ENCODE measurements at regions not wholly inside any gene's neighbourhood (a gene's known extent, or its start where the extent isn't known, plus 50 kb on each side); places are given as distances from the start of the nearest gene placed in this dataset.

DNA sequence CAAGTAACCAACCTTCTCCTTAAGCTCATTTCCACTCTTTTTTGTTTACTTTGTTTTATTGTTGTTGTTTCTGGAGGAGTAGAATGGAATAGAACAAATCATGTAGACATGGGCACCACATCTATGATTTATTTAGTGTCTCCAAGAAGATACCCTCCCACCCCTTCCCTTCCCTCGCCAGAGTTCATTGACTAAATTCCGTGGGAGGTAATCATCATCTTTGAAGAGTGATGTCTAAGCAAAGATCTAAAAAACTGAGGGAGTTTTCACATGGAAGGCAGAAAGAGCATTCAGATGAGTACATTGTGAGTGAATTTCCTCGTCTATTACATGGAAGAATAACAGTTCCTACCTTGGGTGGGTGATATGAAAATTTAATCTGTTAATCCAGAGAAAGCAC lies 136.2 kb downstream of the SEC16B start:
- Mint-ChIP-seq H3K9me3 (ENCODE audit: low read depth) (no peaks in the 10 kb centered on the region), H3K36me3 (ENCODE audit: low read depth) (no peaks in the 10 kb centered on the region), H3K27ac (no peak overlapping the region), H3K4me1 (no peaks in the 10 kb centered on the region), H3K27me3 (no peaks in the 10 kb centered on the region), H3K4me3 (no peak overlapping the region)
- CTCF ChIA-PET: no interaction called here
- intact Hi-C loops (cut with DNase I, micrococcal nuclease): no loop called here
- no peak for ATAC-seq
- POLR2A ChIA-PET: no interaction called here
- DNase-seq: no peak

DNA sequence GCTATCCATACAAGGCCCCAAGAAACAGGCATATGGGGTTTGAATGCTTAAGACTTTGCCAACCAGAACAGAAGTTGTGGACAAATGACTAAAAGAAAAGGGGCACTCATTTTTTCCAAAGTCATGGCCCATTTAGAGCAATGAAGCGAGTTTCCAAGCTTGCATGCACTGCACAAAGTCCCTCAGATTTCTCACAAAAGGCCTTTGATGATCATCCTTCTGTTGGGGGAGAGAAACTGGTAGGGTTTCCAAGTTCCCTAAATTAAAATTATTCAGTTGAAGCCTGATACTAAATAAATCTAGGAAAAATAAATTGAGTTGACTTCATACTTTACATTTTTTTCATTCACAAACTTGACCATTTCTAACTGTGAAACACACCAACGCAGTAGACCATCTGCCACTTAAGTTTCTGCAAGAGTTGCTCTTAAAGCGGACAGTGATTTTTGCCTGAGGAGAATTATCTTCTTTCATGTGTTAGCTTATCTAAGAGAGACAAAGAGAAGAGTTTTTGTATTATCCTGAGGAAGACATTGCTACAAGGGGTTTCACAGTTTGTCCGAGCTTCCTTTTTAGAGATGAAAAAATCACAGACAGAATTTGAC lies 139.2 kb downstream of the SEC16B start:
- ChIA-PET CTCF (no interaction called here), POLR2A (no interaction called here)
- no peaks in the 10 kb centered on the region for H3K36me3 Mint-ChIP-seq (ENCODE audit: low read depth)
- no peak overlapping the region for H3K4me3 Mint-ChIP-seq
- no peaks in the 10 kb centered on the region for H3K9me3 Mint-ChIP-seq (ENCODE audit: low read depth)
- intact Hi-C loops (cut with DNase I, micrococcal nuclease): no loop called here
- H3K4me1 Mint-ChIP-seq: no peaks in the 10 kb centered on the region
- ATAC-seq (no peak), DNase-seq (no peak)
- no peak overlapping the region for H3K27ac Mint-ChIP-seq
- H3K27me3 Mint-ChIP-seq: no peaks in the 10 kb centered on the region

DNA sequence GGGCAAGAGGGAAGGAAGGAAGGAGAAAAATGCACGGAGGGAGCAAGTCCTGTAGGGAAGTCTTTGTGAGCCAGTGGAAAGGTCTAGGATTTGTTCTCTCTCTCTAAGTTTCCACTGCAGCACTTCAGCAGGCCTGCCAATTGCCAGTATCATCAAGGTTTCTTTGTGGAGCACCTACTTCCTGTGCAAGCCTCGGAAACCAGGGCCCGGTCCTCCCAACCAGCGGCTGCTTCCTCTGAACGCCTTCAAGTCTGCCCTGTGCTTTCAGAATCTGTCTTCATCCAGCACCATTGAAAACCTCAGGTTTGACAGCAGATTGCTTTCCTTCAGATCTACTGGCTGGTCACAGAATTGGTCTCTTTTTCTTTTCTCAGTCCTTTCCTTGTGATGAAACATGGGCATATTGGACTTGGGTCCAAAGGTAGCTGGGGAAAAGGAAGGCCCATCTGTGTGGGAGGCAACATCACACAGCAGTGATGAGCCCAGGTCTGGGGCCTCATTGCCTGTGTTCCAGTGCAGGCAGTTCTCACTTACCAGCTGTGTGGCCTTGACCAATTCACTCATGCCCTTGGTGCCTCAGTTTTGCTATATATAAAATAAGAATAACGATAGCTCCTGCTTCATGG lies 144.5 kb downstream of the SEC16B start:
- intact Hi-C loops (cut with DNase I, micrococcal nuclease): no loop called here
- Mint-ChIP-seq H3K4me1 (no peaks in the 10 kb centered on the region), H3K27ac (no peak overlapping the region), H3K4me3 (no peak overlapping the region), H3K36me3 (ENCODE audit: low read depth) (no peaks in the 10 kb centered on the region), H3K9me3 (ENCODE audit: low read depth) (no peaks in the 10 kb centered on the region), H3K27me3 (no peaks in the 10 kb centered on the region)
- no peak for DNase-seq
- ATAC-seq: no peak
- POLR2A ChIA-PET: no interaction called here
- CTCF ChIA-PET: no interaction called here

DNA sequence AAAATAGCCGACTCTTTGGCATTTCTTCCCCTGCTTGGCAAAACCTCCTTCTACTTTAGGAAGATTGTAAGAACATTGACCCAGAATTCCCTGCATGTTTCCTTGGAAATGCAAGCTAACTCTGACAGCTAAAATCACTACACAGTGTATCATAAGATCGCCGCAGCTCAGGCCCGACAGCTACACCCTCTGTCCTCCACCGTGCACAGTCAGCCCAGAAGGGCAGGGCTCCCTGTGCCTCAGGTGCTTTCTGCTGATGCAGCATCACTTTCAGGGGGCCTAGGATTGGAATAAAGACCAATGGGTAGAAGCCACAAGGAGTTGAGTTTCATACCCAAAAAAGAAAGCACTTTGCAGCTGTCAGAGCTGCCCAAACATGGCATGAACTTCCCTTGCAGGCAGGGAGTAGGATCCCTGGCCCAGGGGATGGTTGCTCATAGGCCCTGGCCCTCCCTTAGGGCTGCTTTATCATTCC lies 145.3 kb downstream of the SEC16B start:
- ATAC-seq (no peak), DNase-seq (no peak)
- no peaks in the 10 kb centered on the region for H3K36me3 Mint-ChIP-seq (ENCODE audit: low read depth)
- no peaks in the 10 kb centered on the region for H3K9me3 Mint-ChIP-seq (ENCODE audit: low read depth)
- no peak overlapping the region for H3K27ac Mint-ChIP-seq
- ChIA-PET CTCF (no interaction called here), POLR2A (no interaction called here)
- no peaks in the 10 kb centered on the region for H3K4me1 Mint-ChIP-seq
- H3K27me3 Mint-ChIP-seq: no peaks in the 10 kb centered on the region
- intact Hi-C loops (cut with DNase I, micrococcal nuclease): no loop called here
- H3K4me3 Mint-ChIP-seq: no peak overlapping the region

DNA sequence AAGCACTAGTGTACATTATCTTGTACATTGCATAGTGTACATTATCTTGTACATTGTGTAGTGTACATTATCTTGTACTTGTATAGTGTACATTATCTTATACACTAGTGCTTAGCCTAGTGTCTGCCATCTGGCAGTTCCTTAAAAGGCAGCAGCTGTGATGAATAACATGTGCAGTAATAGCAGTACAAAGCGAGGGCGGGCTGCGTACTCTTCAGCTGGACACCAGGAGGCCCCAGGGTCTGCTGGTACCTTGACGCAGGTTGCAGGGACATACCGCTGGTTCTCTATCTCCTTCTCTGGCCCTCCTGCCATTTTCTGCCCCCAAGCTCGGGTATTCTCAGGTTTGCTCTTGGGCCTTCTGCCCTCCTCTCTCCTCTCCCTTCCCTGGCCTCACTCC lies 149.6 kb downstream of the SEC16B start:
- Mint-ChIP-seq H3K27me3 (no peaks in the 10 kb centered on the region), H3K4me1 (no peaks in the 10 kb centered on the region), H3K9me3 (ENCODE audit: low read depth) (no peaks in the 10 kb centered on the region), H3K27ac (no peak overlapping the region), H3K4me3 (no peak overlapping the region), H3K36me3 (ENCODE audit: low read depth) (no peaks in the 10 kb centered on the region)
- intact Hi-C loops (cut with DNase I, micrococcal nuclease): no loop called here
- no peak for ATAC-seq
- POLR2A ChIA-PET: no interaction called here
- no peak for DNase-seq
- CTCF ChIA-PET: no interaction called here

DNA sequence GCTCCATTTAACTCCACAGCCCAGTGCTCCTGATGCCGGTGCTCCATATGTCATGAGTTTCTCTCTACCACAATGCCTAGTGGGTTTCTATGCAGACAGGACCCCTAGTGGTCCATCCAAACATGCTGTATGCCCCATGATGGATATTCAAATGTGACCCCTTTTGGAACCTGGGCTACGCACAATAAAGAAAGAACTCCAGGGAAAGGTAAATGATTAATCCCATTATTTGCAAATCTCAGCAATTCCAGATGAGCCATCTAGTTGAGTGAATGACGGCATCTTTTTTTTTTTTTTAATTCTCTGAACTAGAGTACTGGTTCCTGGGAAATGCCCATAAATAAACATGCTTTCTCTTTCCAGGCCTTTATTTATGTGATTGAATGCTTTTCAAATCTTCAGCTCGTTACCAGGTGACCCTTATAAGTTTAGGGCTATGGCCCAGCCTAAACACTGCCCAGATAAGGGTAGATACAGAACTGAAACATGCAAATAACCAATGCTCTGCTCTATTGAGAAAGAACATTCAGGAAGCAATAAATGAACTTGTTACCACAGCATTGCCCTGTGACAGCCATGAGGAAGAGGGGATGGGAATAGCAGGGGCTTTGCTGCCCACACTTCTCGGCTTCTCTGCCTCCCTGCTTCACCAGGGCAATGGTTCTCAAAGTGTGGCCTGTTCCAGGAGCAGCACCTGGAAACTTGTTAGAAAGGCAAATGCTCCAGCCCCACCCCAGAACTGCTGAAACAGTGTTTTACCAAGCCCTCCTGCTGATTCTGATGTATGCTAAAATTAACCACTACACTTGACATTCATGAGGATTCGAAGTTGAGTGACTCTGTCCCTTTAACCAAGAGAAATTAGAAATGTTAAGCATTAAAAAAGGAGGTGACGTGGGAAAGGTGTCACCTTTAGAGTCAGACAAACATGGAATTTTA lies 151.7 kb downstream of the SEC16B start:
- intact Hi-C loops (cut with DNase I, micrococcal nuclease): no loop called here
- Mint-ChIP-seq H3K4me3 (no peak overlapping the region), H3K27ac (no peak overlapping the region), H3K36me3 (ENCODE audit: low read depth) (no peaks in the 10 kb centered on the region), H3K27me3 (no peaks in the 10 kb centered on the region), H3K4me1 (no peaks in the 10 kb centered on the region), H3K9me3 (ENCODE audit: low read depth) (no peaks in the 10 kb centered on the region)
- ATAC-seq (no peak), DNase-seq (no peak)
- ChIA-PET CTCF (no interaction called here), POLR2A (no interaction called here)

DNA sequence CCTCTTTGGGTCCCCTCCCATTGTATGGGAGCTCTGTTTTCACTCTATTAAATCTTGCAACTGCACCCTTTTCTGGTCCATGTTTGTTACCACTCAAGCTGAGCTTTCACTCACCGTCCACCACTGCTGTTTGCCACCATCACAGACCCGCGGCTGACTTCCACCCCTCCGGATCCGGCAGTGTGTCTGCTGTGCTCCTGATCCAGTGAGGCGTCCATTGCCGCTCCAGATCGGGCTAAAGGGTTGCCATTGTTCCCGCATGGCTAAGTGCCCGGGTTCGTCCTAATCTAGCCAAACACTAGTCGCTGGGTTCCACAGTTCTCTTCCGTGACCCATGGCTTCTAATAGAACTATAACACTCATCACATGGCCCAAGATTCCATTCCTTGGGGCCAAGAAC lies 157.2 kb downstream of the SEC16B start:
- POLR2A ChIA-PET: no interaction called here
- ATAC-seq (no peak), DNase-seq (no peak)
- Mint-ChIP-seq H3K4me3 (no peak overlapping the region), H3K27me3 (no peaks in the 10 kb centered on the region), H3K4me1 (no peaks in the 10 kb centered on the region), H3K27ac (no peak overlapping the region), H3K9me3 (ENCODE audit: low read depth) (no peaks in the 10 kb centered on the region), H3K36me3 (ENCODE audit: low read depth) (peaks cover 1% of the 10 kb centered on the region)
- CTCF ChIA-PET: no interaction called here
- intact Hi-C loops (cut with DNase I, micrococcal nuclease): no loop called here

DNA sequence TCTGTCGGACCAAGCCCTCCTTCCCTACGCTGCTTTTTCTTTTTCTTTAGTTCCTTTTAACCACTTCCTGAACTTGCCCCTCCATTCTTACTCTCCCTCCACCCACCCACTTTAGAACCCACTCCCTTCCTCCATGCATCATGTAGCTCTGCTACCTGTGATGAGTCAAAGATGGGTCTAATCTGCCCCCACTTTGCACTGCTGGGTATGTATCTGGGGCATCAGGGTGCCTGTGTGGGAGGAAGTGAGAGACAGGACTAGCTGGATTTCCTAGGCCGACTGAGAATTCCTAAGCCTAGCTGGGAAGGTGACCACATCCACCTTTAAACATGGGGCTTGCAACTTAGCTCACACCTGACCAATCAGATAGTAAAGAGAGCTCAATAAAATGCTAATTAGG lies 157.7 kb downstream of the SEC16B start:
- no peak for ATAC-seq
- Mint-ChIP-seq H3K27ac (no peak overlapping the region), H3K9me3 (ENCODE audit: low read depth) (no peaks in the 10 kb centered on the region), H3K4me3 (no peak overlapping the region), H3K27me3 (no peaks in the 10 kb centered on the region), H3K4me1 (no peaks in the 10 kb centered on the region), H3K36me3 (ENCODE audit: low read depth) (peaks cover 2% of the 10 kb centered on the region)
- intact Hi-C loops (cut with DNase I, micrococcal nuclease): no loop called here
- DNase-seq: no peak
- CTCF ChIA-PET: no interaction called here
- POLR2A ChIA-PET: no interaction called here

DNA sequence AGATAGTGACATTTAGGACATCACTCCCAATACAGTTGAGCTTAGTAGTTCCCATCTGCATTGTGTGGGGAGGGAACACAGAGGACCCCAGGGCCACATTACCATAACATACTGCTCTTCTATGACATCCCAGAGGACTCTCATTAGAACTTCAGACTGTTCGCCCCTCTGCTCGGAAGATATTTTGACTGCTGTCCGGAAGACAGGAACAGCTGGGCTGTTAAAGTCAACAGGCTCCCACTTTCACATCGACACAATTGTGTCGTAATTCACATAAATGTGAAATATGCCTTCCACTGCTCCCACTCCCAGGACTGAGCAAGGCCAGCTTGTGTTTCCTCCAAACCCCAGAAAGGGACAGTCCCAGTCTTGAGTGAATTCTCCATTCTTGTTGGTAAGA lies 158.4 kb downstream of the SEC16B start:
- Mint-ChIP-seq H3K4me1 (no peaks in the 10 kb centered on the region), H3K27ac (no peak overlapping the region), H3K36me3 (ENCODE audit: low read depth) (peaks cover 2% of the 10 kb centered on the region), H3K27me3 (no peaks in the 10 kb centered on the region), H3K4me3 (no peak overlapping the region), H3K9me3 (ENCODE audit: low read depth) (no peaks in the 10 kb centered on the region)
- CTCF ChIA-PET: no interaction called here
- intact Hi-C loops (cut with DNase I, micrococcal nuclease): no loop called here
- POLR2A ChIA-PET: no interaction called here
- DNase-seq (no peak), ATAC-seq (no peak)

DNA sequence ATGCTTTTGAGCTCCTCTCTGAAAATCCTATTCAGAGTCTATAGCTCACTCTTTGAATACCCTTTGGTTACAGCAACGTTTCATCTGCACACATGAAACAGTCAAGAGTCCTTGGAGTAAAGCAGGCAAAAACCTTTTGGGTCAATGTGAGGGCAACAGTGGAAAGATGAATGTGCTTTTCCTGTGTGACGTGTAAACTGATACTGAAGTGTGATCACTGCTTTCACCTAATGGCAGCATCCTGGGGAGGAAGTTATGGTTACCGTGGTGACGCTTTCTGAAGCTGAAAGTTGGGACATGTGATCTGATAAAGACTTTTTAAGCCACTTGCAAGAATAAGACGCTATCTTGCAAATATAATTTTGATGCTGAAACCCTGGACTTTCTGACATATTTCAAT lies 160.0 kb downstream of the SEC16B start:
- CTCF ChIA-PET: no interaction called here
- Mint-ChIP-seq H3K4me1 (no peaks in the 10 kb centered on the region), H3K27ac (no peak overlapping the region), H3K4me3 (no peak overlapping the region), H3K36me3 (ENCODE audit: low read depth) (peaks cover 2% of the 10 kb centered on the region), H3K9me3 (ENCODE audit: low read depth) (peaks cover 3% of the 10 kb centered on the region), H3K27me3 (no peaks in the 10 kb centered on the region)
- no peak for ATAC-seq
- intact Hi-C loops (cut with DNase I, micrococcal nuclease): no loop called here
- DNase-seq: peak; percentile 6
- POLR2A ChIA-PET: no interaction called here

DNA sequence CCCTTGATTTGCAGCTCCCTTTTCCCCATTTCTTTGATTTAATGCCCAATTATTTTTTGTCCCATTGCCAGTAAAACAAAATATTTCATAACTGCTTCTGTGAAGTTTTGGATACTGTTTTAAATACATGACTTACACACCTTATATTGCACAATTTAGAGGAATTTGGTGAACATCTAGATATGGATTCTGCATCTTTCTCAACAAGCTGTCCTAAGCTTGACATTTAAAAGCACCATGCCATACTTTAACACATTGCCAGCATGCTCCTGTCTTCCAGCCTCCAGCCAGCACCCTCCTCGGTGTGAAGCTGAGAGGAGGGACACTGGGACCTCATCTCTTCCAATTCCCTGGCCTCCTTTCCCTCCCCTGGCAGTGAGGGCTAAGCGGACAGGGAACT lies 167.6 kb downstream of the SEC16B start:
- Mint-ChIP-seq H3K36me3 (ENCODE audit: low read depth) (no peaks in the 10 kb centered on the region), H3K9me3 (ENCODE audit: low read depth) (peaks cover 14% of the 10 kb centered on the region), H3K27me3 (no peaks in the 10 kb centered on the region), H3K4me1 (no peaks in the 10 kb centered on the region), H3K4me3 (no peak overlapping the region), H3K27ac (no peak overlapping the region)
- CTCF ChIA-PET: interaction anchor here (0.6 kb wide), 1 partner anchor 111 kb away, joined by 3 read pairs; no protein-coding TSS in a partner anchor
- DNase-seq (no peak), ATAC-seq (no peak)
- POLR2A ChIA-PET: no interaction called here
- intact Hi-C loops (cut with DNase I, micrococcal nuclease): no loop called here

DNA sequence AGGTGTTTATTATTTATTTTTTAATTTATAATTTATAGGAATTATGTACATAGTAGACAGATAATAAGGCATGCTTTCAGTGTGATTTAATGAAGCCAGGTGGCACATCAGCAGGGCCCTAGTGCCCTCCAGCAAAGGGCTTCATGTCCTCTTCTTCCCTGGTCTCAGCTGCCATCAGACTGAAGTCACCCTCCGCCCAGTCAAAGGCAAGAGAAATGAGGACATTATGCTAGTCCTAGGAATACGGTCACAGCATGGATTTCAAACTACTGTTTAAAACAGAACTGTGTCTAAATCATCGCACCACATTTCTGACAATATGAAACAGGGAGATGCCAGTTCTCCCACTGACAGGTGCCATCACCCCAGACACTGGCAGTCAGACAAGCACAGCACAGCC lies 168.1 kb downstream of the SEC16B start:
- ChIA-PET CTCF (interaction anchor here (0.6 kb wide), 1 partner anchor 111 kb away, joined by 3 read pairs; no protein-coding TSS in a partner anchor), POLR2A (no interaction called here)
- Mint-ChIP-seq H3K27me3 (no peaks in the 10 kb centered on the region), H3K36me3 (ENCODE audit: low read depth) (no peaks in the 10 kb centered on the region), H3K4me3 (no peak overlapping the region), H3K4me1 (no peaks in the 10 kb centered on the region), H3K27ac (no peak overlapping the region), H3K9me3 (ENCODE audit: low read depth) (peaks cover 14% of the 10 kb centered on the region)
- no peak for ATAC-seq
- intact Hi-C loops (cut with DNase I, micrococcal nuclease): no loop called here
- no peak for DNase-seq

Measured in activated CD4-positive, alpha-beta T cell treated with anti-CD3 and anti-CD28 coated beads for 36 hours (primary cell).